SK-N-SH (cell line): ENCODE measurements at regions not wholly inside any gene's neighbourhood (a gene's known extent, or its start where the extent isn't known, plus 50 kb on each side); places are given as distances from the start of the nearest gene placed in this dataset.

Source experiments
- CTCF ChIP-seq: fragments of 200-600 bp; sonication (generic); IDR thresholded peaks from 2 replicates; pipeline ENCODE4 v1.6.1; 2017; ENCODE audit warnings: antibody characterized with exemption, mild to moderate bottlenecking, moderate library complexity
- EP300 ChIP-seq, 2 experiments: IDR thresholded peaks; 2 replicates each; pipeline versions ENCODE4 v1.4.0 to v1.6.1; 2012; ENCODE audit warnings: borderline replicate concordance in 1 of 2, low read depth in 1 of 2, low read length in 1 of 2
- PBX3 ChIP-seq: IDR thresholded peaks from 2 replicates; pipeline ENCODE4; 2012
- POLR2AphosphoS5 ChIP-seq: IDR thresholded peaks from 2 replicates; pipeline ENCODE4 v1.6.1; 2012; ENCODE audit warnings: low read depth, low read length
- RCOR1 ChIP-seq: fragments of 150-350 bp; IDR thresholded peaks from 2 replicates; pipeline ENCODE4 v1.6.1; 2017; ENCODE audit warnings: antibody characterized with exemption, low read length
- SIN3A ChIP-seq: IDR thresholded peaks from 2 replicates; pipeline ENCODE4 v1.6.1; 2012; ENCODE audit warnings: low read depth, mild to moderate bottlenecking, low read length, moderate library complexity, borderline replicate concordance

- TF ChIP-seq PBX3, result no peak
- TF ChIP-seq RCOR1, result no peak
- no peak for TF ChIP-seq SIN3A
- no peak for TF ChIP-seq EP300 (IDR thresholded peaks at IDR 0.05; ENCODE audit: borderline replicate concordance in 1 of 2, low read depth in 1 of 2, low read length in 1 of 2)
- no peak for TF ChIP-seq POLR2AphosphoS5
- TF ChIP-seq CTCF, result no peak
Observed at GRCh38 chr1:168482106-168482505, 61.7 kb downstream of the XCL2 start.
